ENCODE measurements at regions not wholly inside any gene's neighbourhood (a gene's known extent, or its start where the extent isn't known, plus 50 kb on each side); places are given as distances from the start of the nearest gene placed in this dataset.

GRCh38 chr13:109357751-109358471 lies 428.5 kb downstream of the IRS2 start:
- DNase-seq, result no peak

- no peak for DNase-seq
Measured at GRCh38 chr13:109355875-109356434, 430.4 kb downstream of the IRS2 start.

- no peak for DNase-seq
Measured at GRCh38 chr13:109355166-109355565, 431.2 kb downstream of the IRS2 start.

GRCh38 chr13:109351236-109351635 lies 435.1 kb downstream of the IRS2 start:
- DNase-seq, result no peak

GRCh38 chr13:109348519-109349258 lies 437.7 kb downstream of the IRS2 start:
- no peak for DNase-seq

GRCh38 chr13:109346060-109346459 lies 440.3 kb downstream of the IRS2 start:
- no peak for DNase-seq

GRCh38 chr13:109345433-109345941 lies 440.9 kb downstream of the IRS2 start:
- no peak for DNase-seq

- DNase-seq, result no peak
Measured at GRCh38 chr13:109344552-109345157, 441.7 kb downstream of the IRS2 start.

GRCh38 chr13:109336730-109337129 lies 449.7 kb downstream of the IRS2 start:
- no peak for DNase-seq

- no peak for DNase-seq
Measured at GRCh38 chr13:109333893-109334651, 452.3 kb downstream of the IRS2 start.

GRCh38 chr13:109332506-109333499 lies 453.6 kb downstream of the IRS2 start:
- no peak for DNase-seq

GRCh38 chr13:109331898-109332297 lies 454.5 kb downstream of the IRS2 start:
- DNase-seq, result no peak

- no peak for DNase-seq
Measured at GRCh38 chr13:109331011-109331433, 455.4 kb downstream of the IRS2 start.

- DNase-seq, result no peak
Measured at GRCh38 chr13:109330123-109330522, 456.3 kb downstream of the IRS2 start.

GRCh38 chr13:109329175-109329574 lies 457.2 kb downstream of the IRS2 start:
- DNase-seq, result no peak

- DNase-seq, result no peak
Measured at GRCh38 chr13:109326601-109327000, 459.8 kb downstream of the IRS2 start.

GRCh38 chr13:109323338-109323737 lies 463.0 kb downstream of the IRS2 start:
- no peak for DNase-seq

- DNase-seq, result no peak
Measured at GRCh38 chr13:109318945-109319590, 467.3 kb downstream of the IRS2 start.

GRCh38 chr13:109315481-109315880 lies 470.9 kb downstream of the IRS2 start:
- no peak for DNase-seq

GRCh38 chr13:109314101-109314500 lies 472.3 kb downstream of the IRS2 start:
- no peak for DNase-seq

- DNase-seq, result no peak
Measured at GRCh38 chr13:109312399-109312798, 474.0 kb downstream of the IRS2 start.

All from T-helper 1 cell (primary cell).